ENCODE measurements at regions not wholly inside any gene's neighbourhood (a gene's known extent, or its start where the extent isn't known, plus 50 kb on each side); places are given as distances from the start of the nearest gene placed in this dataset.

GRCh38 chr4:104418286-104418685 lies 76.4 kb downstream of the CXXC4 start:
- Histone ChIP-seq H3K9ac (ENCODE audit: insufficient read depth in 1 of 2, low read depth in 2 of 2, low read length in 2 of 2) (no peak overlapping the region), H2AFZ (ENCODE audit: low read depth, low read length) (no peak overlapping the region), H3K27me3 (ENCODE audit: control insufficient read depth in 2 of 2, insufficient read depth in 2 of 2, low read length in 2 of 2) (no peaks in the 10 kb centered on the region), H3K36me3 (ENCODE audit: control insufficient read depth, insufficient read depth, low read length) (no peaks in the 10 kb centered on the region), H3K27ac (ENCODE audit: extremely low read depth, low read depth, low read length) (no peak overlapping the region), H3K4me2 (ENCODE audit: insufficient read depth, low read length) (no peak overlapping the region), H3K4me3 (no peak overlapping the region), H3K9me1 (ENCODE audit: control insufficient read depth, insufficient read depth, low read length) (no peaks in the 10 kb centered on the region), H3K79me2 (ENCODE audit: control insufficient read depth, insufficient read depth, low read length) (no peaks in the 10 kb centered on the region), H3K4me1 (replicated peaks in 1 of 2; ENCODE audit: control insufficient read depth in 2 of 2, insufficient read depth in 2 of 2, low read length in 2 of 2) (no peaks in the 10 kb centered on the region), H4K20me1 (replicated peaks; ENCODE audit: control insufficient read depth, insufficient read depth, low read length) (no peaks in the 10 kb centered on the region), H3K9me3 (replicated peaks; ENCODE audit: control insufficient read depth, insufficient read depth, low read depth, low read length) (no peaks in the 10 kb centered on the region)
- TF ChIP-seq BRCA1 (IDR thresholded peaks at IDR 0.05) (no peak), BRCA1 (CRISPR knock-in tag; IDR thresholded peaks at IDR 0.05) (no peak), TCFL5 (CRISPR knock-in tag; conservative IDR thresholded peaks at IDR 0.05) (no peak), ZNF146 (CRISPR knock-in tag; IDR thresholded peaks at IDR 0.05; ENCODE audit: unreplicated experiment) (no peak)
- TF ChIP-seq, protein P1, sequence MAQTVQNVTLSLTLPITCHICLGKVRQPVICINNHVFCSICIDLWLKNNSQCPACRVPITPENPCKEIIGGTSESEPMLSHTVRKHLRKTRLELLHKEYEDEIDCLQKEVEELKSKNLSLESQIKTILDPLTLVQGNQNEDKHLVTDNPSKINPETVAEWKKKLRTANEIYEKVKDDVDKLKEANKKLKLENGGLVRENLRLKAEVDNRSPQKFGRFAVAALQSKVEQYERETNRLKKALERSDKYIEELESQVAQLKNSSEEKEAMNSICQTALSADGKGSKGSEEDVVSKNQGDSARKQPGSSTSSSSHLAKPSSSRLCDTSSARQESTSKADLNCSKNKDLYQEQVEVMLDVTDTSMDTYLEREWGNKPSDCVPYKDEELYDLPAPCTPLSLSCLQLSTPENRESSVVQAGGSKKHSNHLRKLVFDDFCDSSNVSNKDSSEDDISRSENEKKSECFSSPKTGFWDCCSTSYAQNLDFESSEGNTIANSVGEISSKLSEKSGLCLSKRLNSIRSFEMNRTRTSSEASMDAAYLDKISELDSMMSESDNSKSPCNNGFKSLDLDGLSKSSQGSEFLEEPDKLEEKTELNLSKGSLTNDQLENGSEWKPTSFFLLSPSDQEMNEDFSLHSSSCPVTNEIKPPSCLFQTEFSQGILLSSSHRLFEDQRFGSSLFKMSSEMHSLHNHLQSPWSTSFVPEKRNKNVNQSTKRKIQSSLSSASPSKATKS (CRISPR knock-in tag; IDR thresholded peaks at IDR 0.05): no peak
- CTCF ChIA-PET (ENCODE audit: low intra/inter-chr PET ratio): no interaction called here
- in situ Hi-C loops (cut with MboI) (no loop called here), intact Hi-C loops (cut with micrococcal nuclease) (no loop called here)
- no TSS peak for BruUV-seq (replicated peaks)
- ATAC-seq (no peak), FAIRE-seq (no peak), DNase-seq (ENCODE audit: extremely low read depth in 1 of 4, low spot score in 3 of 4) (no peak)
- WGBS (ENCODE audit: insufficient coverage, low coverage, missing lambda C conversion rate): 3% methylated on average over 2 of the region's 2 CpGs
- POLR2A ChIA-PET: no interaction called here
